ENCODE measurements at regions not wholly inside any gene's neighbourhood (a gene's known extent, or its start where the extent isn't known, plus 50 kb on each side); places are given as distances from the start of the nearest gene placed in this dataset.

DNA sequence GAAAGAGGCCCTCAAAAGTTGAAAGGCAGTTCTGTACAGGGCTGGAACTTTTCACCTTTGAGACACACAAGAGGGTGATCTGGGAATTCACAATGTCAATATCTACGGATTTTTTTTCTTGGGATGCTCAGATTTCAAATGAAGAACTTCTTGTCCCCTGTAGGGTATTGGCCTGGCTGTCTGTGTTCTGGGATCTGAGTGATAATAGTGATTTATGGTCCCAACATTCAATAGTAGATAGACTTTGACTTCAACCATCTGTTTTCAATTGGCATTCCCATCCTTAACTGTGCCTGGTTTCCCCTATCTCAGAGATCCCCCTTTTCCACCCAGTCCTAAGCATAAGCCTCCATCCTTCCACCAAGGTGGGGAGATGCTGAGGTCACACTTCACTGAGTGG lies 274.1 kb downstream of the COG6 start:
- TF ChIP-seq ZNF274 (IDR thresholded peaks at IDR 0.05; ENCODE audit: low read depth, low read length) (no peak), SUZ12 (IDR thresholded peaks at IDR 0.05; ENCODE audit: extremely low read depth, insufficient read depth, insufficient read length) (no peak)
